OCI-LY3 (cell line): ENCODE measurements at regions not wholly inside any gene's neighbourhood (a gene's known extent, or its start where the extent isn't known, plus 50 kb on each side); places are given as distances from the start of the nearest gene placed in this dataset.

Experiments
- H2AFZ ChIP-seq: fragments of 200-600, 300-600 bp; shearing (Covaris generic); 2 replicates; pipeline ENCODE4 v1.6.0; 2014; ENCODE audit warnings: antibody characterized with exemption, low read depth, low read length
- H3K27ac ChIP-seq: fragments of 200-600, 300-600 bp; sonication (generic); 2 replicates; pipeline ENCODE4 v1.5.1; 2014; ENCODE audit warnings: mild to moderate bottlenecking, low read length, moderate library complexity, mixed read lengths
- H3K27me3 ChIP-seq: fragments of 200-600, 300-600 bp; sonication (generic); 2 replicates; pipeline ENCODE4 v1.6.1; 2014; ENCODE audit warnings: low read depth, low read length, mixed read lengths
- H3K36me3 ChIP-seq: fragments of 200-600, 300-600 bp; sonication (generic); replicated peaks from 2 replicates; pipeline ENCODE3; 2014; ENCODE audit warnings: low read depth, low read length, mixed read lengths
- H3K4me1 ChIP-seq: fragments of 300-600, 200-600 bp; sonication (generic); 2 replicates; pipeline ENCODE4 v1.6.1; 2014; ENCODE audit warnings: low read length, mixed read lengths
- H3K4me2 ChIP-seq: fragments of 200-600, 300-600 bp; sonication (generic); 2 replicates; pipeline ENCODE4 v1.6.1; 2014; ENCODE audit warnings: low read length, mixed read lengths
- H3K4me3 ChIP-seq: fragments of 300-600, 200-600 bp; sonication (generic); 2 replicates; pipeline ENCODE4 v1.5.1; 2014; ENCODE audit warnings: antibody characterized with exemption, mild to moderate bottlenecking, low read length, moderate library complexity
- H3K79me2 ChIP-seq: fragments of 300-600, 200-600 bp; shearing (Covaris generic); 2 replicates; pipeline ENCODE4 v1.6.1; 2014; ENCODE audit warnings: mild to moderate bottlenecking, low read length, mixed read lengths
- H3K9ac ChIP-seq: fragments of 300-600, 200-600 bp; shearing (Covaris generic); 2 replicates; pipeline ENCODE4 v1.6.0; 2014; ENCODE audit warnings: mild to moderate bottlenecking, low read length, moderate library complexity
- H3K9me3 ChIP-seq: fragments of 200-600, 300-600 bp; shearing (Covaris generic); 2 replicates; pipeline ENCODE4 v1.6.1; 2014; ENCODE audit warnings: low read length, mixed read lengths; ENCODE audit not compliant: insufficient read depth
- H4K20me1 ChIP-seq: fragments of 200-600, 300-600 bp; sonication (generic); 2 replicates; pipeline ENCODE4 v1.6.1; 2016; ENCODE audit warnings: low read length, mixed read lengths; ENCODE audit not compliant: insufficient read depth
- EZH2phosphoT487 ChIP-seq: fragments of 200-600 bp; shearing (Covaris generic); IDR thresholded peaks from 2 replicates; pipeline ENCODE4 v1.6.1; 2018; ENCODE audit warnings: antibody characterized with exemption, mixed run types, low read depth
- TF ChIP-seq, protein P1 (sequence below): fragments of 200-600, 300-600 bp; sonication (generic); IDR thresholded peaks from 2 replicates; pipeline ENCODE4 v1.5.1; 2014; ENCODE audit warnings: antibody characterized with exemption, low read length, low read depth

DNA sequence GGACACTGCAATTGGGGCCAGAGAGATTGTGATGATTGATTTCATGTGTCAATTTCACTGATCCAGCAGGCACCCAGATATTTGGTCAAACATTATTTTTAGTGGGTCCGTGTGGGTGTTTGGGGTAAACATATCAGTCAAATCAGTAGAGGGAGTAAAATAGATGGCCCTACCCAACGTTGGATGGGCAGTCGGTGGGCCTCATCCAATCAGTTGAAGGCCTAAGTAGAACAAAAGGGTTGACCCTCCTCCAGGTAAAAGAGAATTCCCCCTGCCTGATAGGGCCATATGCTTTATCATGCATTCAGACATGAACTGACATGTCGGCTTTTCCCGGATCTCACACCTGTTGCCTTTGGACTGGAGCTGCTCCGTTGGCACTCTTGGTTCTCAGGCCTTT is 195.1 kb upstream of the CAND1 start:
- Histone ChIP-seq H3K9me3 (no peaks in the 10 kb centered on the region), H3K79me2 (no peaks in the 10 kb centered on the region), H4K20me1 (no peaks in the 10 kb centered on the region), H3K4me2 (no peak overlapping the region), H3K27ac (no peak overlapping the region), H2AFZ (no peak overlapping the region), H3K27me3 (peaks cover 13% of the 10 kb centered on the region; the same call in 1 of the 2 replicates), H3K36me3 (no peaks in the 10 kb centered on the region), H3K4me3 (no peak overlapping the region), H3K4me1 (peaks cover 3% of the 10 kb centered on the region; the same call in 1 of the 2 replicates), H3K9ac (no peak overlapping the region)
- TF ChIP-seq EZH2phosphoT487 = no peak
- TF ChIP-seq, protein P1, sequence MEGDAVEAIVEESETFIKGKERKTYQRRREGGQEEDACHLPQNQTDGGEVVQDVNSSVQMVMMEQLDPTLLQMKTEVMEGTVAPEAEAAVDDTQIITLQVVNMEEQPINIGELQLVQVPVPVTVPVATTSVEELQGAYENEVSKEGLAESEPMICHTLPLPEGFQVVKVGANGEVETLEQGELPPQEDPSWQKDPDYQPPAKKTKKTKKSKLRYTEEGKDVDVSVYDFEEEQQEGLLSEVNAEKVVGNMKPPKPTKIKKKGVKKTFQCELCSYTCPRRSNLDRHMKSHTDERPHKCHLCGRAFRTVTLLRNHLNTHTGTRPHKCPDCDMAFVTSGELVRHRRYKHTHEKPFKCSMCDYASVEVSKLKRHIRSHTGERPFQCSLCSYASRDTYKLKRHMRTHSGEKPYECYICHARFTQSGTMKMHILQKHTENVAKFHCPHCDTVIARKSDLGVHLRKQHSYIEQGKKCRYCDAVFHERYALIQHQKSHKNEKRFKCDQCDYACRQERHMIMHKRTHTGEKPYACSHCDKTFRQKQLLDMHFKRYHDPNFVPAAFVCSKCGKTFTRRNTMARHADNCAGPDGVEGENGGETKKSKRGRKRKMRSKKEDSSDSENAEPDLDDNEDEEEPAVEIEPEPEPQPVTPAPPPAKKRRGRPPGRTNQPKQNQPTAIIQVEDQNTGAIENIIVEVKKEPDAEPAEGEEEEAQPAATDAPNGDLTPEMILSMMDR = no peak

- H3K36me3 ChIP-seq = no peaks in the 10 kb centered on the region
- no peak overlapping the region for H2AFZ ChIP-seq
- no peaks in the 10 kb centered on the region for H3K79me2 ChIP-seq
- no peaks in the 10 kb centered on the region for H3K9me3 ChIP-seq
- no peak overlapping the region for H3K9ac ChIP-seq
- no peak overlapping the region for H3K27ac ChIP-seq
- no peak overlapping the region for H3K4me3 ChIP-seq
- TF ChIP-seq EZH2phosphoT487 = no peak
- TF ChIP-seq, protein P1 = no peak
- H3K27me3 ChIP-seq = peaks cover 24% of the 10 kb centered on the region
- no peak overlapping the region for H3K4me2 ChIP-seq
- no peaks in the 10 kb centered on the region for H3K4me1 ChIP-seq
- H4K20me1 ChIP-seq = no peaks in the 10 kb centered on the region
Observed at GRCh38 chr12:67077617-67078016, 191.5 kb upstream of the CAND1 start.

DNA sequence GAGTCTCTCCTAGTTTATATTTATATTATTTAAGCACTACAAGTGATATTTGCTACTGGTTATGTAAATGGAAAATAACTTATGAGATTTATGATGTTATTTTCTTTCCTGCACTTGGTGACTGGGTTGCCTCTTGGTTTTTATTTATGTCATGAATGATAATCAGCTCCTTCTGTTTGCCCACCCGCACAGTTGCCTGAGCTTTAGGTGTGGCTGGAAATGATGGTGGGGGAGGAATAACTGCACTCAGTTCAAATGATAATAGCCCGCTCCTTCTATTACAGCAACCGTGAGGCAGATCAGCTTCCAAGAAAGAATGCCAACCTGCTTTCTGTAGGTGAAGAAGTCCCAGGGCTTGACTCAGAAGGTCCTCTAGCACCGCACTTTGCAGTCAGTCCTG is 190.2 kb upstream of the CAND1 start:
- H3K79me2 ChIP-seq = no peaks in the 10 kb centered on the region
- H3K27ac ChIP-seq = no peak overlapping the region
- H3K4me2 ChIP-seq = no peak overlapping the region
- H4K20me1 ChIP-seq = no peaks in the 10 kb centered on the region
- no peak overlapping the region for H3K9ac ChIP-seq
- TF ChIP-seq, protein P1 = no peak
- TF ChIP-seq EZH2phosphoT487 = no peak
- peaks cover 27% of the 10 kb centered on the region for H3K27me3 ChIP-seq
- no peak overlapping the region for H3K4me3 ChIP-seq
- H3K36me3 ChIP-seq = no peaks in the 10 kb centered on the region
- no peaks in the 10 kb centered on the region for H3K4me1 ChIP-seq
- no peaks in the 10 kb centered on the region for H3K9me3 ChIP-seq
- H2AFZ ChIP-seq = no peak overlapping the region

GRCh38 chr12:67080637-67081036 is 188.5 kb upstream of the CAND1 start:
- Histone ChIP-seq H3K4me2 (no peak overlapping the region), H3K9ac (no peak overlapping the region), H3K4me1 (no peaks in the 10 kb centered on the region), H3K79me2 (no peaks in the 10 kb centered on the region), H3K4me3 (no peak overlapping the region), H3K36me3 (no peaks in the 10 kb centered on the region), H3K9me3 (no peaks in the 10 kb centered on the region), H4K20me1 (no peaks in the 10 kb centered on the region), H3K27ac (no peak overlapping the region), H3K27me3 (peaks cover 21% of the 10 kb centered on the region), H2AFZ (no peak overlapping the region)
- TF ChIP-seq EZH2phosphoT487 = no peak
- TF ChIP-seq, protein P1 = no peak
